Activated naive CD8-positive, alpha-beta T cell treated with anti-CD3 and anti-CD28 coated beads, Interleukin-2, amount 10 ng/mL, durations not matched to agents 7 days and 5 days (primary cell): ENCODE measurements at regions not wholly inside any gene's neighbourhood (a gene's known extent, or its start where the extent isn't known, plus 50 kb on each side); places are given as distances from the start of the nearest gene placed in this dataset.
"Not testable (repeated sequence)": the region's sequence is repeated elsewhere in the genome, so short reads cannot be mapped to it uniquely, and the experiment has no call there.

ENCODE experiments used
- ATAC-seq: fragments of 150-1000 bp; cut with Tn5 transposase; one replicate; pipeline ENCODE4 v1.10.0; 2021; ENCODE audit warnings: low read depth, moderate library complexity
- POLR2A ChIA-PET: fragments of 350-600 bp; sonication (Branson Sonifier 250); formaldehyde crosslinking; loops from one replicate; lab custom pipeline; 2021; ENCODE audit warnings: antibody characterized with exemption; lab: Charles Lee
- DNase-seq: peaks from one replicate; pipeline ENCODE4 v3.0.0; 2021
- H3K27ac Mint-ChIP-seq: one replicate; pipeline ENCODE4 v1.8.0; 2022; ENCODE audit warnings: mild to moderate bottlenecking, mixed read lengths
- H3K27me3 Mint-ChIP-seq: one replicate; pipeline ENCODE4 v1.8.0; 2022; ENCODE audit warnings: mild to moderate bottlenecking, moderate library complexity, mixed read lengths
- H3K36me3 Mint-ChIP-seq: one replicate; pipeline ENCODE4 v1.8.0; 2021; ENCODE audit warnings: mild to moderate bottlenecking, mixed read lengths
- H3K4me1 Mint-ChIP-seq: one replicate; pipeline ENCODE4 v1.8.0; 2021; ENCODE audit warnings: mixed read lengths
- H3K4me3 Mint-ChIP-seq: one replicate; pipeline ENCODE4 v1.8.0; 2022; ENCODE audit warnings: mild to moderate bottlenecking, moderate library complexity, mixed read lengths
- H3K9me3 Mint-ChIP-seq: one replicate; pipeline ENCODE4 v1.8.0; 2021; ENCODE audit warnings: mixed read lengths

- Mint-ChIP-seq H3K27me3 (no peaks in the 10 kb centered on the region), H3K27ac (no peak overlapping the region), H3K4me1 (no peaks in the 10 kb centered on the region), H3K36me3 (no peaks in the 10 kb centered on the region), H3K4me3 (no peak overlapping the region), H3K9me3 (peaks cover 2% of the 10 kb centered on the region)
- no peak for DNase-seq
- POLR2A ChIA-PET: no interaction called here
- no peak for ATAC-seq
These were observed 73.3 kb downstream of the OLFM4 start for GRCh38 chr13:53101883-53102282.

GRCh38 chr13:53104136-53104535, 75.5 kb downstream of the OLFM4 start:
- ATAC-seq: no peak
- no peak for DNase-seq
- peaks cover 2% of the 10 kb centered on the region for H3K9me3 Mint-ChIP-seq
- H3K27ac Mint-ChIP-seq: no peak overlapping the region
- POLR2A ChIA-PET: no interaction called here
- H3K36me3 Mint-ChIP-seq: no peaks in the 10 kb centered on the region
- no peaks in the 10 kb centered on the region for H3K4me1 Mint-ChIP-seq
- peaks cover 5% of the 10 kb centered on the region for H3K27me3 Mint-ChIP-seq
- no peak overlapping the region for H3K4me3 Mint-ChIP-seq

DNA sequence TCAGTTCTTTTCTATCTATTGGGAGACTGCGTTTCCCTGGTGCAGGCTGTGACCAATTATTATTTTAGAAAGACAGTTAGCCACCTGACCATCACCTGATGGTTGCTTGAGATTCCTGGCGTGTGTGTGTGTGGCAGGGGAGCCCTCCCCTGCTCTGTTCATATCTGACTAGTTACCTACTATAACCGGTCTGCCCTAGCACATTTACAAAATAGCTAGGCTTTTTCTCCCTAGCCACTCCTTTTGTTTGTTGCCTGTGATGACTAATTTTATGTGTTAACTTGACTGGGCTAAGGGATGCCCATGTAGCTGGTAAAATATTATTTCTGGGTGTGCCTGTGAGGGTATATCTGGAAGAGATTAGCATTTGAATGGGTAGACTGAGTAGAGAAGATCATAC, 76.9 kb downstream of the OLFM4 start:
- no peak for DNase-seq
- Mint-ChIP-seq H3K4me3 (no peak overlapping the region), H3K27ac (no peak overlapping the region), H3K27me3 (peaks cover 5% of the 10 kb centered on the region), H3K4me1 (no peaks in the 10 kb centered on the region), H3K36me3 (no peaks in the 10 kb centered on the region), H3K9me3 (no peaks in the 10 kb centered on the region)
- ATAC-seq: no peak
- POLR2A ChIA-PET: interaction anchor here (0.6 kb wide), 1 partner anchor 102 kb away, joined by 3 read pairs; no protein-coding TSS in a partner anchor

DNA sequence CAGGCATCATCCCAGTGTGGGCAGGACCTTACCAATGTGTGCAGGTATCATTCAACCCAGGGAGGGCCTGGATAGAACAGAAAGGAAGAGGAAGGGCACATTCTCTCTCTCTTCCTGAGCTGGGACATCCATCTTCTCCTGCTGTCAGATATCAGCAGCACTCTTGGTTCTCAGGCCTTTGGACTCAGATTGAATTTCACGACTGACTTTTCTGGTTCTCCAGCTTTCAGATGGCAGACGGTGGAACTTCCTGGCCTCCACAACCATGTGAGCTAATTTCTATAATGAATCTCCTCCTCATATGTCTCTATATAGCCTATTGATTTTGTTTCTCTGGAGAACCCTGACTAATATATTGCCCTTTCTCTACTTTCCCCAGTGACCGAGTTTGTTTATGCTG, 77.3 kb downstream of the OLFM4 start:
- no peak for DNase-seq
- Mint-ChIP-seq H3K4me3 (no peak overlapping the region), H3K27me3 (peaks cover 5% of the 10 kb centered on the region), H3K27ac (no peak overlapping the region), H3K4me1 (no peaks in the 10 kb centered on the region), H3K36me3 (no peaks in the 10 kb centered on the region), H3K9me3 (no peaks in the 10 kb centered on the region)
- ATAC-seq: no peak
- POLR2A ChIA-PET: interaction anchor here (0.6 kb wide), 1 partner anchor 102 kb away, joined by 3 read pairs; no protein-coding TSS in a partner anchor

GRCh38 chr13:53110181-53110580, 81.6 kb downstream of the OLFM4 start:
- Mint-ChIP-seq H3K27ac (no peak overlapping the region), H3K36me3 (no peaks in the 10 kb centered on the region), H3K4me3 (no peak overlapping the region), H3K9me3 (no peaks in the 10 kb centered on the region), H3K27me3 (peaks cover 5% of the 10 kb centered on the region), H3K4me1 (no peaks in the 10 kb centered on the region)
- POLR2A ChIA-PET: no interaction called here
- ATAC-seq (no peak), DNase-seq (no peak)

GRCh38 chr13:53110614-53111013, 82.0 kb downstream of the OLFM4 start:
- DNase-seq (no peak), ATAC-seq (no peak)
- POLR2A ChIA-PET: no interaction called here
- H3K4me1 Mint-ChIP-seq: no peaks in the 10 kb centered on the region
- no peak overlapping the region for H3K27ac Mint-ChIP-seq
- H3K27me3 Mint-ChIP-seq: peaks cover 5% of the 10 kb centered on the region
- no peaks in the 10 kb centered on the region for H3K9me3 Mint-ChIP-seq
- no peak overlapping the region for H3K4me3 Mint-ChIP-seq
- H3K36me3 Mint-ChIP-seq: no peaks in the 10 kb centered on the region

DNA sequence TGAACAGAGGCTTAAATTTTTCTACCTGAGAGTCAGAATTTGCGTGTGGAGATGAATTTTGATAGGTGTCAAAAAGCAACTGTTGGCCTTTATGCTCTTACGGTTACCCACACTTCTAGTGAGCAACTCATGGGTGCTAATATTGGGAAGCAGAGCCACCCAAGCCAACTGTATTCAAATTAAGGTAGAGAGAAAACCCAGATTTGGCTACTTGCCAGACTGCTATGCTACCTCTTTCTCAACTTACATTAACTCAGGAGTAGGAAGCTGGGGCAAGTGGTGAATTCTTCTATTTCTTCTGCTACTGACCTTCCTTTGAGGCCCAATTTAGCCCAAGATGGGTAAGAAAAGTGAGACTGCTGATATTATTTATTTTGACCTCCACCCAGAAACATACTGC, 83.9 kb downstream of the OLFM4 start:
- Mint-ChIP-seq H3K27ac (no peak overlapping the region), H3K4me1 (no peaks in the 10 kb centered on the region), H3K4me3 (no peak overlapping the region), H3K9me3 (no peaks in the 10 kb centered on the region), H3K27me3 (peaks cover 5% of the 10 kb centered on the region), H3K36me3 (no peaks in the 10 kb centered on the region)
- POLR2A ChIA-PET: no interaction called here
- ATAC-seq (no peak), DNase-seq (no peak)

GRCh38 chr13:53117048-53117447, 88.4 kb downstream of the OLFM4 start:
- H3K27me3 Mint-ChIP-seq, DNase-seq, H3K36me3 Mint-ChIP-seq, POLR2A ChIA-PET, H3K4me3 Mint-ChIP-seq, H3K4me1 Mint-ChIP-seq, ATAC-seq, H3K9me3 Mint-ChIP-seq, H3K27ac Mint-ChIP-seq: not testable (repeated sequence)

- Mint-ChIP-seq H3K4me1 (no peaks in the 10 kb centered on the region), H3K36me3 (no peaks in the 10 kb centered on the region), H3K27ac (no peak overlapping the region), H3K27me3 (peaks cover 2% of the 10 kb centered on the region), H3K4me3 (no peak overlapping the region), H3K9me3 (no peaks in the 10 kb centered on the region)
- DNase-seq (no peak), ATAC-seq (no peak)
- POLR2A ChIA-PET: no interaction called here
These were observed 92.6 kb downstream of the OLFM4 start for GRCh38 chr13:53121131-53121773.

- Mint-ChIP-seq H3K9me3 (no peaks in the 10 kb centered on the region), H3K4me1 (no peaks in the 10 kb centered on the region), H3K27ac (no peak overlapping the region), H3K36me3 (no peaks in the 10 kb centered on the region), H3K4me3 (no peak overlapping the region), H3K27me3 (peaks cover 2% of the 10 kb centered on the region)
- POLR2A ChIA-PET: no interaction called here
- DNase-seq (no peak), ATAC-seq (no peak)
These were observed 93.3 kb downstream of the OLFM4 start for GRCh38 chr13:53121919-53122318.

DNA sequence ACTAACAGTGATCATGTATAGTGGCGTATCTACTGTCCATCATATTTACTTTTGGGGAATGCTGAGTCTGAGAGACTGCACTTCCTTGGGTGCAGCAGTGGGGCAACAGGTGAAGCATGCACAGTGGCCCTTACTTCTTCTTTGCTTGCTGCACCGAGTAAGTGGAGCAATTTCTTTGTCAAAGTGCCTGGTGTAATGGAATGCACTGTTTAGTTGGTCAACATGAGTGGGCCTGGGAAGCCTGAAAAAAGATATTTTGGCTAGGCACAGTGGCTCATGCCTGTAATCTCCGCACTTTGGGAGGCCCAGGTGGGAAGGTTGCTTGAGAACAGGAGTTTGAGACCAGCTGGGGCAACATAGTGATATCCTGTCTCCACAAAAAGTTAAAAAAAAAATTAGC, 94.9 kb downstream of the OLFM4 start:
- Mint-ChIP-seq H3K36me3 (no peaks in the 10 kb centered on the region), H3K9me3 (no peaks in the 10 kb centered on the region)

DNA sequence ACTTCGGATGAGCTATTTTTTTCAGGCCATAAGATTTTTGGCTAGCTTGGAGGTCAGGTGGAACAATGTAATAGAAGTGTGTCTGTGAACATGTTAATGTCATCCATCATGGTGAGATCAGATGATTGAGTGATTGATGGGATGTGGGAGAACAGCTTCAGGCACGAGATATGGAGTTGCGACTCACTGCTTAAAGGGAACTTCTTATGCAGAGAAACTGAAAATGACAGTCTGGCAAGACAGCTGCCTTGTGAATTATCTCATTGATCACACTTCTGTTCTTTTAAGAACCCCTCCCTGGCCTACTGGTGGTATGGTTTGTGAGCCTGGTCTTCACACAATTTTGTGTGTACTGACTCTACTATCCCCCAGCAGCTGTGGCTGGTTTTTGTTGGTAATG, 96.0 kb downstream of the OLFM4 start:
- H3K4me3 Mint-ChIP-seq: no peak overlapping the region
- no peak for DNase-seq
- no peaks in the 10 kb centered on the region for H3K36me3 Mint-ChIP-seq
- POLR2A ChIA-PET: no interaction called here
- H3K4me1 Mint-ChIP-seq: no peaks in the 10 kb centered on the region
- ATAC-seq: no peak
- H3K9me3 Mint-ChIP-seq: no peaks in the 10 kb centered on the region
- peaks cover 2% of the 10 kb centered on the region for H3K27me3 Mint-ChIP-seq
- no peak overlapping the region for H3K27ac Mint-ChIP-seq

More for the DNA sequence above, 94.9 kb downstream of the OLFM4 start:
- POLR2A ChIA-PET: no interaction called here
- DNase-seq: no peak
- H3K4me1 Mint-ChIP-seq: no peaks in the 10 kb centered on the region
- no peak overlapping the region for H3K4me3 Mint-ChIP-seq
- no peak overlapping the region for H3K27ac Mint-ChIP-seq
- no peak for ATAC-seq
- H3K27me3 Mint-ChIP-seq: peaks cover 2% of the 10 kb centered on the region

- no peak for DNase-seq
- Mint-ChIP-seq H3K9me3 (no peaks in the 10 kb centered on the region), H3K27ac (no peak overlapping the region), H3K4me3 (no peak overlapping the region), H3K27me3 (peaks cover 1% of the 10 kb centered on the region), H3K4me1 (no peaks in the 10 kb centered on the region), H3K36me3 (no peaks in the 10 kb centered on the region)
- POLR2A ChIA-PET: no interaction called here
- ATAC-seq: no peak
These were observed 98.2 kb downstream of the OLFM4 start for GRCh38 chr13:53126841-53127245.

DNA sequence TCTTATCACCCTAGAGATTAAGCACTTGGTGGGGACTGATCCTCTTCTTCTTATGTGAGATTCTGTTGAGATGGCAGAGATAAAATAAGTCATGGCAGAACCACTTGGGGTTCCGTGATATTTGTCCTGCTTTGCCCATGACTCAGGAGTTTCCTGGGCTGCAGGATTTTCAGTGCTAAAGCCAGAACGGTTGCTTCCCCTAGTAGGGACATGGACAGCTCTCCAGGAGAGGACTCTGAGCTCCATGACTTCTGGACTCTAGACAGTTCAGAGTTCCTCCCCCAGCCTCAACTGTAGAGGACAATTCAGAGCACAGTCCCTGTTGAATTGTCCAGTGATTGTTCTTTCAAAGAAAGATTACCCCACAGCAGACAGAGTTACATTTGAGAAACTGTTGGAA, 98.8 kb downstream of the OLFM4 start:
- no peak for ATAC-seq
- POLR2A ChIA-PET: no interaction called here
- H3K27ac Mint-ChIP-seq: no peak overlapping the region
- H3K9me3 Mint-ChIP-seq: no peaks in the 10 kb centered on the region
- no peak for DNase-seq
- no peak overlapping the region for H3K4me3 Mint-ChIP-seq
- peaks cover 1% of the 10 kb centered on the region for H3K27me3 Mint-ChIP-seq
- no peaks in the 10 kb centered on the region for H3K36me3 Mint-ChIP-seq
- H3K4me1 Mint-ChIP-seq: no peaks in the 10 kb centered on the region
